ENCODE measurements at regions not wholly inside any gene's neighbourhood (a gene's known extent, or its start where the extent isn't known, plus 50 kb on each side); places are given as distances from the start of the nearest gene placed in this dataset.
"Not testable (repeated sequence)": the region's sequence is repeated elsewhere in the genome, so short reads cannot be mapped to it uniquely, and the experiment has no call there.

DNA sequence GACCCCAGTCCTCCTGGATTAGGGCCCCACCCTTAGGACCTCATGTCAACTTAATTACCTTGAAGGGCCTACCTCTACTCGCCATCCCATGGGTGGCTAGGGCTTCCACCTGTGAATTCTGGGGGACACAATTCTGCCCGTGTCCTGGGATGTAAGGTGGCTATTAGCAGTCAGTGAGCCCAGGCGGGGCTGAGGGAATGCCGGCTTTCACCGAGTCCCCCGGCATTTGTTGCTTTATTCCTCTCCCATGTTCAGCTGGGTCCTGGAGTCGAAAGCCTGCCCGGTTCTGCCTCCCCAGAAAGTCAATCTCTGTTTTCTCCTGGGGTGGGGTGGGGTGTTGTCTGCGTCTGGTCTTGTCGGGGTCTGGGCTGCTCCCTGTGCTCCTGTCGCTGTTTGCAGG lies 125.6 kb downstream of the GLRX3 start:
- DNase-seq = no peak

DNA sequence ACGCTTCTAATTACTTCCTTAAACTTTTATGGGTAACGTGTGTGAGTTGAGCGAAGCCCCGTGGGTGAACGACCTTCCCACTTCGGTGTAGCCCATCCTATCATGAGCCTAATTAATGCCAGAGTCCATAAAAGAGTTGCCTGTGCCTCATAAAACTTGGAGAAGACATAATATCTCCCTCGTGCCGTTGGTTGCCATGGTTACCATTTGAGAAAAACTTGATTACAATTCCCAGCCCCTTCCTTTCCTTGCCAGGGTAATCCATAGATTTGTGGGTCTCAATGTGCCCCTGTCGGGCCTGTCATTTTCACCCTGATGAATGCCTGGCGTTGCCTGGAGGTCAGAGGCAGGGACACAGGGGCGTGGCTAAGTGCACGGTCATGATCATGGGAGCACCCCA lies 127.1 kb downstream of the GLRX3 start:
- no peak for DNase-seq

DNA sequence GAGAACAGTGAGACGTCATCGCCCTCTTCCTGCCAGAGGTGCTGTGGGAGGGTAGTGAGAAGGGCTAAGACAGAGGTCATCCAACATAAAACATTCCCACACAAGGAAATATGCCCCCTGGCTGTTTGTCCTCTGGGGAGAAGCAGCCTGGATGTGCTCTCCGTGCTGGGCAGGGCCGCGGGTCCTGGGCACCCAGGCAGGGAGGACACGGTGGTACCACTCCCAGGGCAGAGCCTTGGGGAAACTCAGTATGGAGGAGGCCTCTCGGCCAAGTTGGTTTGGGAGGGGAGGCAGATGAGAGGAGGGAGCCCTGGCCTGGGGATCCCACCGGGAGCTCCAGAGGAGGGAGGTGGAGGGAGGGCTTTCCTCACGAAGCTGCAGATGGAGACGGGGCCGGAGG lies 129.4 kb downstream of the GLRX3 start:
- no peak for DNase-seq

DNA sequence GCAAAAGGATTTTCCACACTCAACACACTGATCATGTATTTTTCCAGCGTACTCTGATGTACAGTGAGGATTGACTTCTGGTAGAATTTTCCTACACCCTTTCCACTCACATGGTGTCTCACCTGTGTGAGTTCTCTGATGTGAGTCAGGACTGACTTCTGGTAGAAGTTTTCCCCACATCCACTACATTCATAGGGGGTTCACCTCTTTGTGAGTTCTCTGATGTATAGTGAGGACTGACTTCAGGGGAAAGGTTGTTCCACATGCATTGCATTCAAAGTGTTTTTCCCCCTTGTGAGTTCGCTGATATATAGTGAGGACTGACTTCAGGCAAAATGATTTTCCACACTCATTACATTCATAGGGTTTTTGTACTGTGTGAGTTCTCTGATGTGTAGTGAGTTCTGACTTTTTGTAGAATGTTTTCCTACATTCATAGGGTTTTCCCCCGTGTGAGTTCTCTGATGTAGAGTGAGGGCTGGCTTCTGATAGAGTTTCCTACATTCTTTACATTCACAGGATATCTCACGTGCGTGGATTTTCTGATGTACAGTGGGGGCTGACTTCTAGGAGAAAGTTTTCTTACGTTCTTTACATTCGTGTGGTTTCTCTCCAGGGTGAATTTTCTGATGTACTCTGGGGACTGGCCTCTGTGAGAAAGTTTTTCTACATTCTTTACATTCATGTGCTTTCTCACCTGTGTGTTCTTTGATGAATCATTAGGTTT lies 146.5 kb downstream of the GLRX3 start:
- no peak for DNase-seq

DNA sequence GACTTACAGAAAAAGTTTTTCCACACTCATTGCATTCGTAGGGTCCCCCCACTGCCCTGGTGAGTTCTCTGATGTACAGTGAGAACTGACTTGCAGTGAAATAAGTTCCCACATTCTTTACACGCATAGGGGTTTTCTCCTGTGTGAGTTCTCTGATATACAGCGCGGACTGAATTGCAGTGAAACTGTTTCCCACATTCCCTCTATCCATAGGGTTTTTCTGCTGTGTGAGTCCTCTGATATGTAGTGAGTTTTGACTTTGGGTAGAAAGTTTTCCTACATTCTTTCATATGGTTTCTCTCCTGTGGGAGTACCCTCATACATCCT lies 147.0 kb downstream of the GLRX3 start:
- DNase-seq = no peak

DNA sequence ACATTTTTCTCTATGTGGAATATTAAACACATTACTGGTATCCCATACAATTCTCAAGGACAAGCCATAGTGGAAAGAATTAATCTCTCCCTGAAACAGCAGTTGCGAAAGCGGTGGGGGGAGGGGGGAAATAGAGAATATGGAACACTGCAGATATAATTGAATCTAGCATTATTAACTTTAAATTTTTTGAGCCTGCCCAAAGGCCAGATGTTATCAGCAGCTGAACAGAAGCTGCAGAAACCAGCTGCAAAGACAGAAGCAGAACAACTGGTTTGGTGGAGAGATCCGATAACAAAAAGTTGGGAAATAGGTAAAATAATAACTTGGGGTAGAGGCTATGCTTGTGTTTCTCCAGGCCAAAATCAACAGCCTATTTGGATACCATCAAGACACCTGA lies 159.6 kb downstream of the GLRX3 start:
- not testable (repeated sequence) for DNase-seq

DNA sequence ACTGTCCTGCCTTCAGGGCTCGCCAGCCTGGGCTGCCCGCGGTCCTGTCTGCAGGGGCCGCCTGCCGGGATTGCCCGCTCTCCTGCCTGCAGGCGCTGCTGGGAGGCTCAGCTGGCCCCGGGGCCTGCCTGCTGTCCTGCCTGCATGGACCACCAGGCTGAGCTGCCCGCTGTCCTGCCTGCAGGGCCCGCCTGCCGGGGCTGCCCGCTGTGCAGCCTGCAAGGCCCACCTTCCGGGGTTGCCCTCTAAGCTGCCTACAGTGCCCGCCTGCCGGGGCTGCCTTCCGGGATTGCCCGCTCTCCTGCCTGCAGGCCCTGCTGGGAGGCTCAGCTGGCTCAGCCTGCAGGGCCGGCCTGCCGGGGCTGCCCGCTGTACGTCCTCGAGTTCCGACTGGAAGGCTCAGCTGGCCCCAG lies 164.4 kb downstream of the GLRX3 start:
- DNase-seq = no peak

DNA sequence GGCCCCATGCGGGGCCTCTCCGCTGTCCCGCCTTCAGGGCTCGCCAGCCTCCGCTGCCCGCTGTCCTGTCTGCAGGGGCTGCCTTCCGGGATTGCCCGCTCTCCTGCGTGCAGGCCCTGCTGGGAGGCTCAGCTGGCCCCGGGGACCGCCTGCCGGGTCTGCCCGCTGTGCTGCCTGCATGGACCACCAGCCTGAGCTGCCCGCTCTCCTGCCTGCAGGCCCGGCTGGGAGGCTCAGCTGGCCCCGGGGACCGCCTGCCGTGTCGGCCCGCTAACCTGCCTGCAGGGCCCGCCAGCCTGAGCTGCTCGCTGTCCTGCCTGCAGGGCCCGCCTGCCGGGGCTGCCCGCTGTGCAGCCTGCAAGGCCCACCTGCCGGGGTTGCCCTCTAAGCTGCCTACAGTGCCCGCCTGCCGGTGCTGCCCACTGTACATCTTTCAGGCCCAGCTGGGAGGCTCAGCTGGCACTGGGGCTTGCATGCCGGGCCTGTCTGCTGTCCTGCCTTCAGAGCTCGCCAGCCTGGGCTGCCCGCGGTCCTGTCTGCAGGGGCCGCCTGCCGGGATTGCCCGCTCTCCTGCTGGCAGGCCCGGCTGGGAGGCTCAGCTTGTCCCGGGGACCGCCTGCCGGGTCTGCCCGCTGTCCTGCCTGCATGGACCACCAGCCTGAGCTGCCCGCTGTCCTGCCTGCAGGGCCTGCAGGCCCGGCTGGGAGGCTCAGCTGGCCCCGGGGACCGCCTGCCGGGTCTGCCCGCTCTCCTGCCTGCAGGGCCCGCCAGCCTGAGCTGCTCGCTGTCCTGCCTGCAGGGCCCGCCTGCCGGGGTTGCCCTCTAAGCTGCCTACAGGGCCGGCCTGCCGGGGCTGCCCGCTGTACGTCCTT lies 165.1 kb downstream of the GLRX3 start:
- peak; percentile 6 to 28 for DNase-seq

DNA sequence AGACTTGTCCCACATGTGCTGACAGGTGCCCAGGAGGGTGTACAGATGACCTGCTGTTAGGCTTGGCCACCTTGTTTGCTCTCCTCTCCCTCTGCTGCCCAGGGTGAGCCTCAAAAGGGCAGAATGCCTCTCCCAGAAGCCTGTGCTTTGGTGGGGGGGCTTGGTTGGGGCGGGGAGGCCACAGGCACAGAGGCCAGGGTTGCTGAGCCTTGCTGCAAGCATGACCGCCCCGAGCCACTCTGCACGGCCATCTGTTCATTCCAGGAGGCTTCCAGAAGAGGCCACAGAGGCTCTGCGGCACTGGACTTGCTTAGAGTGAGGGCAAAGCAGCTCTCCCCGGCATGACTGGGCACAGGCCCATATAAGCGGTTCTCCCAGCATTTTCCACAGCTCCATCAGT lies 190.8 kb downstream of the GLRX3 start:
- no peak for DNase-seq

DNA sequence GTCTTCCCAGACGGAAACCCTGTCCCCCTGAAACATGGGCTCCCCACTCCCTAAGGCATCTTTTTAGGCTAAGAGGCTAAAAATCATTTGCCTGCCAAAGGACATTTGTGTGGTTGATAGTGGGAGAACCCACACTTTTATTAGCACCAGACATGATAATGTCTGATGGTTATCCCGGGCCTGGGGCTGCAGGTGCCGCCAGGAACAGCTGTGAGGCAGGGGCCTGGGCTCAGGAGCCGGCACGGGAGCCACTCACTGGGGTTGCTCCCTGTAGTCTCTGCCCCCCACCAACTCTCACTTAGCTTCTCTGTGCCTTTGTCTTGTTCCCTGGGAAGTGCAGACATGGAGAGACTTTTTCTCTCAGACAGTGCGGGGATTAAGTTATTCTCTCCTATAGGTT lies 193.6 kb downstream of the GLRX3 start:
- DNase-seq = no peak

DNA sequence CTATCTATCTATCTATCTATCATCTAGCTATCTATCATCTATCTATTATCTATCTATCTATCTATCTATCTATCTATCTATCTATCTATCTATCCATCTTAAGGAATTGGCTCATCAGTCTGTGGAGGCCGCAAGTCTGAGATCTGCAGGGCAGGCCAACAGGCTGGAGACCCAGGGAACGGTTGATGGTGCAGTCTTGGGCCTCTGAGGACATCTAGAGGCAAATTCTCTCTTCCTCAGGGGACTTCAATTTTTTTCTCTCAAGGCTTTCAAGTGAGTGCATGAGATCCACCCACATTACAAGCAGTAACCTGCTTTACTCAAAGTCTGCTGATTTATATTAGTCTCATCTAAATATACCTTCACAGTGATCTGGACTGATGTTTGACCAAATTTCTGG lies 197.0 kb downstream of the GLRX3 start:
- DNase-seq = no peak

DNA sequence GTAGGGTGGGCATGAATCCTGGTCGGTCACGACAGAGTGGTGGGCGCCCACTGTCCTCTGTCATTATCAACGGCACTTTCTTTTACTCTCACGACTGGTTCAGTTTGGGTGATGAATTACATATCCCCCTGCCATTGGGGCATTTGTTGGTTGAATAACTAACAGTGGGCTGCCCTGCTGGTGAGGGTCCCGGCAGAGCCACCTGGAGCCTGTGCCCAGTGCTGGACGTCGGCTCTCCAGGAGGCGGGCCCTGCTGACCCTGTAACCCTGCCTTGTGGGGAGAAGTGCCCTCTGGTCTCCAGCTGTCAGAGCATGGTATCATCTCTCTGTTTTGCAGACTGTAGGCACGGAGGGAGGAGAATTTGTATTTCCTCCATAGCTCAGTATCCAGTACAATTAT lies 199.1 kb downstream of the GLRX3 start:
- DNase-seq = no peak

DNA sequence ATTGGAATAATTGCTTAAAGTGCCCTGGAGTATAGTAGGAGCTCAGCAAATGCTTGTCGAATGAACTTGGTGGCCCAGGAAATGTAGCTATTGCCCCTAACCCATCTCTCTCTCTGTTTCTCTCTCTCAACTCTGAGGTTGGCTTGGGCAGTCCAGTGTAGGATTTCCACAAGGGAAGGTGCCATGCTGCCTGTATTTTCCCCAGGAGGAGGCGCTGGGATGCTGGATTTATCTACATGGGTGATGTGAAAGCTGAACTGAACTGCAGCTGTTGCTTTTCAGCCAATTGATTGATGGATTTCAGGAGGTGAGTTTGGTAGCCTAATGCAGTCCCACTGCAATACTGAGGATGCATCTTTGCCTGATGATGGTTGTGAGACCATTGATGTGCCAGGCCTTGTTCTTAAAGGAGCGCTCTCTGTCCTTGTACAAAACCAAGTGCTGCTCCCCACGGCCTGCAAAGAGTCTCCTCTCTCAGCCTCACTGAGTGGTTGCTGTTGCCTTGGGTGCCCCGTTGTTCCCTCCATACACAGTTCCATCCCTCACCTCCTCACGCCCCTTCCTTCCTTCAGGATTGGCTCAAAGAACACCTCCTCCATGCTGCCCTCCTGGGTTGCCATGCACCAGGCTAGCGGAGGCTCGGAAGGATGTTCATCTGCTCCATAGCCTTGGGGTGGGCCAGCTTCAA lies 200.6 kb downstream of the GLRX3 start:
- no peak for DNase-seq

DNA sequence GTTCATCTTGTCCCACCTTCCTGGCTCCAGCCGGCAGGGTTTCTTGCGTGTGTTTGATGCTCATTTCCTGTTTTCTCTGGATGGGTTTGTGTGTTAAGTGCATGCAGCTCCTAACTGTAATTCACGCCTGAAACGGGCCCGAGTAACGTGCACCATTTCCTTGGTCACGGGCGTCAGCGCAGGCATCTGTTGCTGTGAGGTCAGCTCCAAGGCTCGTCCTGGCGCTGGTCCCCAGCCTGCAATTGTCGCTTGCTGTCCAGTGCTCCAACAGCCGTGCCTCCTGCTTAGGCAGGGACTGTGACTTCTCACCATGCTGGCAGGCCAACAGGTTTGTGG lies 201.1 kb downstream of the GLRX3 start:
- DNase-seq = no peak

DNA sequence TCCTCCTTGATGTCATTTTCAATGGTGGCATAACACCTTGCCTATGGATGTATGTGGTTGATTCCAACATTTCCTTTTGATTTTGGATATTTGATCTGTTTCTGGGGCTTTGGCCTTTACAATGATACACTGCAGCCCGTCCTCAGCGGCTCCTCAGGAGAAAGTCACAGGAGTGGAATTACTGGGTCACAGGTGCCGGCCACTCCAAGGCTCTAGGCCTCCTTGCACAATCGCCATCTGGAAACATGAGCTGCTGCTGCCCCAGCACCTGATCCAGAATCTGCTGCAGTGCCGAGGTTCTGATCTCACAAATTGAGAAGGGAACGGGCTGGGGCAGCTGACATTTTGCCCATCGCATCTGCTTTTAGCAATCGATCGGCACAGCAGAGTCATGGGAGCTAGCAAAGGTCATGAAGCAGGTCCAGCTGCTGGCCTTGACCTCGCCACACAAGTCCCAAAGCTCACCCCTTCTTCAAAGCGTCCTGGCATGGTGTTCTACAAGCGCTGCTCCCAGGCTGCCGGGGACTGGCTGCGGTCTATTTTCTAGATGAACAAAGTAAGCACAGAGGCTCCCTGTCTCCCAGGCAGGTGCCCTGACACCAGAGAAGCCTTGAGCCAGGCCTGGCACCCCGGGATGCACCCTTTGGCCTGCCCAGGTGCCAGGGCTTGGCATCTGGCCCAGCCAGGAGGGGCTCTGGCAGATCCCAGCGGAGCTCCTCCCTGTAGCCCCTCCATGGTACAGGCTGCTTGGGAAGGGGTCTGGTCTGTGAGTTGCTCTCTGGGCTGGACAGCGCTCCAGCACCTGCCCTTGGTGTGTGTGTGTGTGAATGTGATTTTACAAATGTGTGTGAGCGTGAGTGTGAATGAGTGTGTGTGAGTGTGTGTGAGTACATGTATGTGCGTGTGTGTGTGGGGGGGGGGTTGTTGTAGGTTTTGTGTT lies 201.8 kb downstream of the GLRX3 start:
- DNase-seq = no peak

DNA sequence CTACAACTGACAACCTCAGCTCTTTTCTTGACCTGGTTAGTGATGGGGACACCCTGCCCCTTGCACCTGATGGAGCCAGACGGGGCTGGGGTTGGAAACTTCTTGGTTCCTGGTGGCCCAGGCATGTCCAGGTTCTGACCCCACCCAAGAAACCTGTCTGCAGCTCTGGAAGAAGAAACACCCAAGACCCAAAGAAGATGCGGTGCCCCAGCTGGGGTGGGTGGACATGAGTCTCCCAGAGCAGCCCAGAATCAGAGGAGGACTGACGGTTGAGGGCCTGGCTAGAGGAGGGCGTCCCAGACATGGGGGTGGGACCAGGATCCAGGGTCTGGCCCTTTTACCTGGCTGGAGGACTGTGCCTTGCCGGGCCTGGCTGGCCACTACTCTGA lies 202.4 kb downstream of the GLRX3 start:
- no peak for DNase-seq

DNA sequence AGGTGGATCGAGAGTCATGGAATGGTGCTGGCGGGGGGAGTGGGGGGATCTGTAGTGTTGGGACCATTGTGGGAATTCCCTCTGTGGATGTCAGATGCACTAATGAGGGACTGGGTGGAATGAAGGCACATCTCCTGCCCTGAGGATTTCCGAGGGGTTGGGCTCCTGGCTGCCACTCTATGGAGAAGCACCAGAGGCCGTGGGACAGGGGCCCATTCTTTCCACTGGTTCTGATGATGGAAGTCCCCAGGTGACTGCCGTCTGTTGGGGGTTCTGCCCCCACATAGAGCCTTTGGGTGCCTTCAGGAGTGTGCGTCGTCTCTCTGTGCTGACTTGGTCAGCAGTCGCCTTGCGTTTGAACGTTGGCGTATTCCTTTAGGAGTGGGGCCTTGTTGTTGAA lies 202.9 kb downstream of the GLRX3 start:
- no peak for DNase-seq

DNA sequence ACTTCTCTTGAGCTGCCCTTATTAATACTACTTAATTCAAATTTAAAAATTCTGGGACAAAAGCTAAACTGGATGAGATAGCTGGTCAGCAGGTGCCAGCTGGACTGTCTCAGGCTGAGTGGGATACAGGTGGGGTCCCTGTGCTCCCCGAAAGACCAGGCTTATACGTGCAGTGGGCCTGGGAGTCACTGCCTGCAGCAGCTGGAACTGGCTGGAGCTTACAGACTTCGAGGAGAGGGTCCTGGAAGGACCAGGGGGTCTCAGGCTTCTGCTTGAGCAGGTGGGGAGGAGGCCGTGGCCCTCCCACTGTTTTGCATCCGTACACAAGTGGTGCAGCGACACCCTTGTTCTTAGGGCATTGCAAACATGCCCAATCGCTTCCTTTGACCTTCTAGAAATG lies 203.7 kb downstream of the GLRX3 start:
- no peak for DNase-seq

DNA sequence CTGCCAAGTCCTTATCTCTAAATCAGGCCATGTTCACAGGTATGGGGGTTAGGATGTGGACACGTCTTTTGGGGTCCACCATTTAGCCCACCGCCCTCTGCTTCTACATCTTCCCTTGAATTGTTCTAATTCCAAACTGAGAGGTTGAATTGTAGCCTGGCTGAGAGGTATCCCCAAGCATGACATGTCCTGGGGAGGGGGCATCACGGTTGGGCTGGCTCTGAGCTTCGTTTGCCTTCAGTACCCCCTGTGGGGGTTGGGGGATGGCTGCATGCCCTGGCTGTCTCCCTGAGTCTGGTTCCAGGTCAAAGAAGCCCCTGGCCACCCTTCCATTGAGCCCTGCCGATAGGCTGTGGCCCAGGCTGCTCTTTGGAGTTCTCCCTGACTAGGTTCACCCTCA lies 204.6 kb downstream of the GLRX3 start:
- DNase-seq = no peak

DNA sequence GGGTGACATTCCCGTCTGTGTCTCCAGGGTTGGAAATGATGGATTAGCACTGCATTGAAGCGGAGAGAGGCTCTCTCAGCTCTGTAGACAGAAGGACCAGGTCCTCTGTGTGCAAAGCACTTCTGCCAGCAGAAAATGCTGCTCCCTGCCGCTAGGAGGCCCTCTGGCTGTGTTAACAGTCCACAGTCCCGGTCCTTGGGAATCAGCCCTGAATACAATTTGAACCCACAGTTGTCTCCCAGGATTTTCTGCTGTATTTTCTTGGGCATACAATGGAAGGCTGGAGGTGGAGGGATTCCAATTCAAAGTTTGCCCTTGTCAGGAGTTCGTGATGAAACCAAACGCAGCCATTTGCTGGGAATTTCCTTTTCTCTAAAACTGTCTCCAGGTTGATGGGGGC lies 205.2 kb downstream of the GLRX3 start:
- DNase-seq = peak in 1 of 2 donors; percentile 3

DNA sequence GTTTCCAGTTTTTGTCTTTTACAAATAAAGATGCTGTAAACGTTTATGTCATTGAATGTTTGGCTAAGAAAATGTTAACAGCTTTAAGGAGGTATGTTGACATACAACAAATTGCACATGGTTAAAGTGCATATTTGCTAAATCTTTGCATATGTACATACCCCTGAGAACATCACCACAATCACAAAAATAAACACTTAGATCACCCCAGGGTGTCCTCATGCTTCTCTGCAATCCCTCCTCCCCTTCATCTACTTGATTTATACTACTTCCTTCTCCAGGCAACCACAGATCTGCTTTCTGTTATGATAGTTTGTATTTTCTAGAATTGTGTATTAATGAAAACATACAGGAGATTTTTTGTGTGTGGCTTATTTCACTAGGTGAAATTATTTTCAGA lies 209.5 kb downstream of the GLRX3 start:
- no peak for DNase-seq

DNA sequence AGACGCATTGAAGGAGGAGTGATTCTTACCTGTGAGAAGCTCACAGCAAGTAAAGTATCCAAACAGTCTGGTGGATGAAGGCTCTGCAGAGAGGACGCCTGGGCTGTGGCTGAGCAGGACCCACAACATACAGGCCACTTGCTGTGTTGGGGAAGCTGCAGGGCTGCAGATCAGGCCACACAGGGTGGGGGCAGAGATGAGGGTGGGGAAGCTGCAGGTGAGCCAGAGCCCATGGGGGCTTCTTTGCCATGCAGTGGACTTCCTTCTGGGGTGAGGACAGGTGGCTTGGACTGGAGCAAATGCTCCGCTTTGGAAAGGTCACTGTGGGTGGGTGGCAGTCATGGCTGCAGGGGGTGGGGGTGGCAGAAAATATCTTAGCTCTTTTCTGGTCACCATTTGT lies 214.8 kb downstream of the GLRX3 start:
- no peak for DNase-seq
